Ectodermal cell (in vitro differentiated cells): ENCODE measurements at regions not wholly inside any gene's neighbourhood (a gene's known extent, or its start where the extent isn't known, plus 50 kb on each side); places are given as distances from the start of the nearest gene placed in this dataset.
"Not testable (repeated sequence)": the region's sequence is repeated elsewhere in the genome, so short reads cannot be mapped to it uniquely, and the experiment has no call there.

ENCODE experiments used
- H3K27ac ChIP-seq: 2 replicates; pipeline ENCODE4 v1.7.0; 2013; ENCODE audit warnings: mild to moderate bottlenecking, low read depth, low read length; ENCODE audit not compliant: insufficient read depth, poor library complexity, severe bottlenecking
- H3K27me3 ChIP-seq: 2 replicates; pipeline ENCODE4 v1.7.0; 2013; ENCODE audit warnings: mild to moderate bottlenecking, low read length; ENCODE audit not compliant: insufficient read depth, control insufficient read depth, poor library complexity, severe bottlenecking
- H3K36me3 ChIP-seq: one replicate; pipeline ENCODE4 v1.7.0; 2013; ENCODE audit warnings: low read length; ENCODE audit not compliant: control insufficient read depth, insufficient read depth
- H3K4me1 ChIP-seq: one replicate; pipeline ENCODE4 v1.7.0; 2013; ENCODE audit warnings: low read length; ENCODE audit not compliant: control insufficient read depth, insufficient read depth
- H3K4me3 ChIP-seq: 2 replicates; pipeline ENCODE4 v1.7.0; 2013; ENCODE audit warnings: low read depth, low read length, control low read depth; ENCODE audit not compliant: insufficient read depth
- H3K9me3 ChIP-seq: 2 replicates; pipeline ENCODE4 v1.7.0; 2013; ENCODE audit warnings: mild to moderate bottlenecking, low read length, moderate library complexity; ENCODE audit not compliant: control insufficient read depth
- WGBS, 2 experiments: methylation state at CpG; one replicate each; pipeline ENCODE4 v1.1.7; 2013; ENCODE audit warnings: missing lambda C conversion rate in 2 of 2; 5-methylcytosine and 5-hydroxymethylcytosine counted together

DNA sequence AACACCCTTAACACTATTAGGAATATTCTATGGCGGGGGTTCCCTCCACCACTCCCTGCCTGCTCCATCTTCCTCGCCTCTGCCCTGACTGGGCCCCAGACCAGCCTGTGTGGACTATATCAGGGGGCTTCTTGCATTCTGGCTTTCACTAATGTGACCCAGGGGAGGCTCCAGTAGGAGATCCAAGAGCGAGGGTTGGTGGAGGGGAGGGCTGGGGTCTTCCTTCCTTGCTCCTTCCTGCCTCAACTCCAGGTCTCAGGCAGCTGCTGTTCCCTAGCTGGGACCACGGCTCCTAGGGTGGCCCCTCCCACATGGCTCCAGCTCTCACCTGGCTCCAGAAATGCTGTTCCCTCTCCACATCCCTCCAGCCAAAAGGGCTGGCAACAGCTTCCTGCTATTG lies 257.4 kb downstream of the MATN1 start:
- H3K4me3 ChIP-seq, result no peak overlapping the region

GRCh38 chr1:30465096-30465495 lies 258.3 kb downstream of the MATN1 start:
- no peaks in the 10 kb centered on the region for H3K9me3 ChIP-seq
- no peaks in the 10 kb centered on the region for H3K4me1 ChIP-seq
- no peak overlapping the region for H3K4me3 ChIP-seq
- no peaks in the 10 kb centered on the region for H3K36me3 ChIP-seq
- 83 to 91% methylated on average over 2 of the region's 2 CpGs for WGBS, 2 experiments
- no peaks in the 10 kb centered on the region for H3K27me3 ChIP-seq
- no peak overlapping the region for H3K27ac ChIP-seq

More for the DNA sequence above, 257.4 kb downstream of the MATN1 start:
- Histone ChIP-seq H3K27me3 (no peaks in the 10 kb centered on the region), H3K27ac (no peak overlapping the region), H3K9me3 (no peaks in the 10 kb centered on the region), H3K4me1 (no peaks in the 10 kb centered on the region), H3K36me3 (no peaks in the 10 kb centered on the region)
- 84 to 88% methylated on average over 4 of the region's 4 CpGs for WGBS, 2 experiments

DNA sequence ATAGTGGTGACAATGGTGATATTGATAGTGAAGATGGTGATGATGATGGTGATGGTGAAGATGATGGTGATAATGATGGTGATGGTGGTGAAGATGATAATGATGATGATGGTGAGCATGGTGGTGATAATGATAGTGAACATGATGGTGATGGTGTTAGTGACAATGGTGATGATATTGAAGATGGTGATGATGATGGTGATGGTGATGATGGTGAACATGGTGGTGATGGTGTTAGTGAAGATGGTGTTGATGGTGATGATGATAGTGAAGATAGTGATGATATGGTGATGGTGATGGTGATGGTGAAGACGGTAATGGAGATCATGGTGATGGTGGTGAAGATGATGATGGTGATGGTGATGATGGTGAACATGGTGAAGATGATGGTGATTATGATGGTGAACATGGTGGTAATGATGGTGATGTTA lies 259.2 kb downstream of the MATN1 start:
- H3K36me3 ChIP-seq, result no peaks in the 10 kb centered on the region
- no peak overlapping the region for H3K27ac ChIP-seq
- H3K27me3 ChIP-seq, result no peaks in the 10 kb centered on the region
- no peak overlapping the region for H3K4me3 ChIP-seq
- H3K4me1 ChIP-seq, result no peaks in the 10 kb centered on the region
- no peaks in the 10 kb centered on the region for H3K9me3 ChIP-seq
- WGBS, 2 experiments, result 92 to 97% methylated on average over 1 of the region's 1 CpG

GRCh38 chr1:30462826-30463425 lies 260.5 kb downstream of the MATN1 start:
- Histone ChIP-seq H3K27ac (no peak overlapping the region), H3K4me3 (no peak overlapping the region), H3K9me3 (no peaks in the 10 kb centered on the region), H3K4me1 (no peaks in the 10 kb centered on the region), H3K36me3 (no peaks in the 10 kb centered on the region), H3K27me3 (no peaks in the 10 kb centered on the region)
- WGBS, 2 experiments, result 88 to 89% methylated on average over 10 of the region's 10 CpGs

- no peaks in the 10 kb centered on the region for H3K27me3 ChIP-seq
- no peak overlapping the region for H3K4me3 ChIP-seq
- no peaks in the 10 kb centered on the region for H3K9me3 ChIP-seq
- no peaks in the 10 kb centered on the region for H3K36me3 ChIP-seq
- no peak overlapping the region for H3K27ac ChIP-seq
- no peaks in the 10 kb centered on the region for H3K4me1 ChIP-seq
- 89 to 95% methylated on average over 4 of the region's 4 CpGs for WGBS, 2 experiments
Measured at GRCh38 chr1:30462166-30462565, 261.2 kb downstream of the MATN1 start.

DNA sequence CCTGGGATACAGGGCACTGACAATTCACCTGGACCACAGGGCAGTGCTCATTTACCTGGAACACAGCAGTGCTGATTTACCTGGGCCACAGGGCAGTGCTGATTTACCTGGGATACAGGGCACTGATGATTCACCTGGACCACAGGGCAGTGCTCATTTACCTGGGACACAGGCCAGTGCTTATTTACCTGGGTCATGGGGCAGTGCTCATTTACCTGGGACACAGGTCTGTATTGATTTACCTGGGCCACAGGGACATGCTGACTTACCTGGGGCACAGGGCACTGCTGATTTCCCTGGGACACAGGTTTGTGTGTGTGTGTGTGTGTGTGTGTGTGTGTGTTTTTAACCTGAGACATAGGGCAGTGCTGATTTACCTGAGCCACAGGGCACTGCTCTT lies 261.7 kb downstream of the MATN1 start:
- H3K27me3 ChIP-seq, result no peaks in the 10 kb centered on the region
- H3K4me1 ChIP-seq, result no peaks in the 10 kb centered on the region
- H3K27ac ChIP-seq, result no peak overlapping the region
- no peak overlapping the region for H3K4me3 ChIP-seq
- no peaks in the 10 kb centered on the region for H3K9me3 ChIP-seq
- H3K36me3 ChIP-seq, result no peaks in the 10 kb centered on the region

- Histone ChIP-seq H3K4me1 (no peaks in the 10 kb centered on the region), H3K36me3 (no peaks in the 10 kb centered on the region), H3K4me3 (no peak overlapping the region), H3K27ac (no peak overlapping the region), H3K27me3 (no peaks in the 10 kb centered on the region), H3K9me3 (no peaks in the 10 kb centered on the region)
- 77 to 82% methylated on average over 1 of the region's 1 CpG for WGBS, 2 experiments
Measured at GRCh38 chr1:30460661-30461060, 262.7 kb downstream of the MATN1 start.

DNA sequence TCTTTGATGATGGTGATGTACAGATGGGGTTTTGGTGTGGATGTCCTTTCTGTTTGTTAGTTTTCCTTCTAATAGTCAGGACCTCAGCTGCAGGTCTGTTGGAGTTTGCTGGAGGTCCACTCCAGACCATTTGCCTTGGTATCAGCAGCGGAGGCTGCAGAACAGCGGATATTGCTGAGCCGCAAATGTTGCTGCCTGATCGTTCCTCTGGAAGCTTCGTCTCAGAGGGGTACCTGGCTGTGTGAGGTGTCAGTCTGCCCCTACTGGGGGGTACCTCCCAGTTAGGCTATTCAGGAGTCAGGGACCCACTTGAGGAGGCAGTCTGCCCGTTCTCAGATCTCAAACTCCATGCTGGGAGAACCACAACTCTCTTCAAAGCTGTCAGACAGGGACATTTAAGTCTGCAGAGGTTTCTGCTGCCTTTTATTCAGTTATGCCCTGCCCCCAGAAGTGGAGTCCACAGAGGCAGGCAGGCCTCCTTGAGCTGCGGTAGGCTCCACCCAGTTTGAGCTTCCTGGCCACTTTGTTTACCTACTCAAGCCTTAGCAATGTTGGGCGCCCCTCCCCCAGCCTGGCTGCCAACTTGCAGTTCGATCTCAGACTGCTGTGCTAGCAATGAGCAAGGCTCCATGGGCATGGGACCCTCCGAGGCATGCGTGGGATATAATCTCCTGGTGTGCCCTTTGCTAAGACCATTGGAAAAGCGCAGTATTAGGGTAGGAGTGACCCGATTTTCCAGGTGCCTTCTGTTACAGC lies 264.5 kb downstream of the MATN1 start:
- not testable (repeated sequence) for H3K27me3 ChIP-seq, H3K4me3 ChIP-seq, H3K9me3 ChIP-seq, H3K27ac ChIP-seq, H3K36me3 ChIP-seq, H3K4me1 ChIP-seq
- WGBS, 2 experiments, result 89 to 92% methylated on average over 13 of the region's 13 CpGs

- Histone ChIP-seq H3K9me3 (no peaks in the 10 kb centered on the region), H3K4me3 (no peak overlapping the region), H3K36me3 (no peaks in the 10 kb centered on the region), H3K27me3 (no peaks in the 10 kb centered on the region), H3K27ac (no peak overlapping the region), H3K4me1 (no peaks in the 10 kb centered on the region)
- WGBS, 2 experiments, result 88 to 97% methylated on average over 2 of the region's 2 CpGs
Measured at GRCh38 chr1:30452925-30453324, 270.5 kb downstream of the MATN1 start.

- Histone ChIP-seq H3K27me3 (no peaks in the 10 kb centered on the region), H3K36me3 (no peaks in the 10 kb centered on the region)
- 80 to 82% methylated on average over 2 of the region's 2 CpGs for WGBS, 2 experiments
Measured at GRCh38 chr1:30452170-30452569, 271.2 kb downstream of the MATN1 start.

More at GRCh38 chr1:30452170-30452569, 271.2 kb downstream of the MATN1 start:
- Histone ChIP-seq H3K4me1 (no peaks in the 10 kb centered on the region), H3K4me3 (no peak overlapping the region), H3K27ac (no peak overlapping the region), H3K9me3 (no peaks in the 10 kb centered on the region)
